G401.6 (cell line): ENCODE measurements at regions not wholly inside any gene's neighbourhood (a gene's known extent, or its start where the extent isn't known, plus 50 kb on each side); places are given as distances from the start of the nearest gene placed in this dataset.

Experiments
- FAIRE-seq: peaks from 2 replicates; lab custom pipeline; 2012; peaks lifted over from hg19 to GRCh38; lab: Jason Lieb, UNC

DNA sequence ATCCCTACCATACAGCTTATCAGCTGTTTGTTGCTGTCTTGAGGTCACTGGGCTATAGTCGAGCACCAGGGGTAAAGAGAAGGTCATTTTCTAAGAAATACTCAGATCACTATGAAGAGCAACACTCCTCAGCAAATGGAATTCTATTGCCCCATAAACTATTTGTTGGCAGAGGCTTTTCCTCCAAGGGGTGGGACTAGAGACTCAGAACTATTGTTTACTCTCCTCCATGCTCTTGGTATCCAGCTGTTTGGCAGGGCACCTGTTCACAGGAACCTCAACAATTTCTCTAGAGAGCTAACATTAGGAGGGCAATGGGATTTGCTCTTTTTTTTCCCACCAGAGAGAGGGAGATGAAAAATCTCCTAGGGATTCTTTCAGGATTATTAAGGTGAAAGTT, 249.1 kb upstream of the SPRED2 start:
- FAIRE-seq, result no peak

DNA sequence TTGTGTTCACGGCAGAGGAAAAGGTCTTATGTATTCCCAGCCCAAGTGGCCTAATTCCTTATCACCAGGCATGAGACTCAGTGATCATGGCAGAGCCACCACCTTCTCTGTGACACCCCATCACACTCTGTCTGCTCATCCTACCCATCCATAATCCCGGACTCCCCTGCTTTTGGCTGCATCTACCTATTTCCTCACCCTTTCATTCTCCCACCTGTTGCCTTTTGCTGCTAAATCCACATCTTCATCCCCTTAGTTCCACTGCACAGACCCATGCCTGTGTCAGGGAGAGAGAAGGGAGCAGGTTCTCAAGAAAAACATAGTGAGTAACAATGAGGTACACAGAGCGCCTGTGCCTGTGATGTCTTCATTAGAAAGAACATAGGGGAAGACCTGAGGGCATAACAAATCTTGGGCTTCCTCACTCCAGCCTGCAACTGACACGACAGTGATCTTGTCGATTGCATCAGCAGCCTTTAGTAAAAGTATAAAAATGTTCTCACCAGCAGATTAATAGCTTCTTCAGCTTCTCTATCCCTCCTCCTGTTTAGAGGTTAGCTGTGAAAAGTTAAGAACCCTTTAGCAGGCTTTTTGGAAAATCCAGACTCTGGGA, 246.5 kb upstream of the SPRED2 start:
- no peak for FAIRE-seq

DNA sequence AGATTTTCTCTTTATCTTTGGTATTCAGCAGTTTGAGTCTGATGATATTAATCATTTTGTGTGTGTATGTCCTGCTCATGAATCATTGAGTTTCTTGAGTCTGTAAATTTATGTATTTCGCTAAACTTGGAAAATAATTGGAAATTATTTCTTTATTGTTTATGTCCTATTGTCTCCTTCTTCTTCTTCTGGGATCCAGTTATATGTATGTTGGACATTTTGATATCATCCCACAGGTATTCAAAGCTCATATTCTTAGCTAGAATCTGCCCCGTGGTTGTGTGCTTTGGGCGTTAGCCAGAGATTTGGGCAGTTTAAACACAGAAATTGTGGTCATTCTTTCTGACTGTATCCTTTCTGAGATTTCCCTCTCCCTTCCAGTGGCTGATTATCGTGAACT, 243.0 kb upstream of the SPRED2 start:
- FAIRE-seq, result no peak

DNA sequence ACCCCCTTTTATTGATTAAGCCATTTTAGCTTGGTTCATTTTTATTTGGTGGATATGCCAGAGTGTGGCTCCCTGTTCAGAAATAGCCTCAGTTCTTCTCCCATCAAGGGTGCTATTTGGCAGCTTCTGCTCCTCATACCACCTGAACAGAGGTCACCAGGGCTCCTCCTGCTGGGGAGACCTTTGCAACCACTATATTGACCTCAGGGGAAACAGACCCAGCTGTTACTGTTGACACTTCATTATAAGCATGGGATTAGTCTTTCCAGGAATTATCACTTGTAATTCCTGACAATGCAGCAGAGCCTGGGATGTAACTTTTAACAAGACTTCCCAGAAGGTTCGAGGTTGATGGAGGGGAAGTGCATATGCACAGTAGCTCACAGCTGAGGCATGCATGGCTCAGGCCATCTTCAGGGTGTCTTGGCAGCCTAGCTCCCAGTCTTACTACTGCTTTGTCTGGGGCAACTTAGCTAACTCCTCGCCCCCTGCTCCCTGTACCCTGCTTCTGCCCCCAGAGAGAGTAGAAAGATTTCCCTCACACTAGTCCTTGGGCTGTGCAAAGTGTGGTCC, 239.4 kb upstream of the SPRED2 start:
- FAIRE-seq, result no peak

DNA sequence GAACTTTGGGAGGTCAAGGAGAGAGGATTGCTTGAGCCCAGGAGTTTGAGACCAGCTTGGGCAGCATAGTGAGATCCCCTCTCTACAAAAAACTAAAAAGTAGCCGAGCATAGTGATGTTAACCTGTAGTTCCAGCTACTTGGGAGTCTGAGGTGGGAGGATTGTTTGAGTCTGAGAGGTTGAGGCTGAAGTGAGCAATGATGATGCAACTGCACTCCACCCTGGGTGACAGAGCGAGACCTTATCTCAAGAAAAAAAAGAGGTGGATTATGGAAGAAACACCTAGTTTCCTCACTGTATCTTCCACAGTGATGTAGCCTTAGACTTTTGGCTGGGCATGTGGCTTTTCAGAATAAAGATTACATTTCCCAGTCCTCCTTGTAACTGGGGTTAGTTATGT, 237.2 kb upstream of the SPRED2 start:
- no peak for FAIRE-seq

DNA sequence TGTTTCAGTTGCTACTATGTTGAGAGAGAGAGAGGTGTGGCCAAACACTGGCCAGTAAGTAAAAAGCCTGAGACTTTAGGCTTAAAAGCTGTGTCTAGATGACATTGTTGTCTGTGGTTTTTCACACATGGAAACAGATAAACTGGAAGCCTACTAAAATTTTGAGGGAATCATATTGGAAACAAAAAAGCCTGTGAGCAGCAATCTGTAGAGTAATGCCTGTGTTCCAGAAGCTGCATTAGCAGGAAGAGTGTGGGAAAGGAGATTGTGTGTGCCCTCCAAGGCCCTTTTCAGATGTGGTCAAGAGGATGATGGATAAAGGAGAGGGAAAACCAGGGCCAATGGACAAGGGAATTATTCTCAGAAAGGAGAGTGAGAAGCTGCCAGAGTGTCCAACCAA, 236.3 kb upstream of the SPRED2 start:
- no peak for FAIRE-seq

DNA sequence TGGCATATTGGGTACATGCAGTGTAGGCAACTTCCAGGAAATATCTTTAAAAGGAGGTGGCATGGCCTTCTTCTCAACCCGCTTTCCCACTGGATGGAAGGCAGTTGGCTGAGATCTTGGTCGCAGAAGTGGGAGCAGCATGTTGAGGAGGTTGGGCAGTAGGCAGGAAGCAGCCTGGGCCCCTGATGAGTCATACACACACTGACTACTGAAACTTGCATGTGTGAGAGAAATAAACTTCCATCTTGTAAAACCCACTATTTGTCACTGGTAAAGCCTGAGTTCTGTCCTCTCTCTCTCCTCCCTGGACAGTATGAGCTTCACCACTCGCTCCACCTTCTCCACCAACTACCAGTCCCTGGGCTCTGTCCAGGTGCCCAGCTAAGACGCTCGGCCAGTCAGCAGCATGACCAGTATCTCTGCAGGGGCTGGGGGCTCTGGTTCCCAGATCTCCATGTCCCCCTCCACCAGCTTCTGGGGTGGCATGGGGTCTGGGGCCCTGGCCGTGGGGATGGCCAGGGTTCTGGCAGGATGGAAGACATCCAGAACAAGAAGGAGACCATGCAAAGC, 233.8 kb upstream of the SPRED2 start:
- no peak for FAIRE-seq

DNA sequence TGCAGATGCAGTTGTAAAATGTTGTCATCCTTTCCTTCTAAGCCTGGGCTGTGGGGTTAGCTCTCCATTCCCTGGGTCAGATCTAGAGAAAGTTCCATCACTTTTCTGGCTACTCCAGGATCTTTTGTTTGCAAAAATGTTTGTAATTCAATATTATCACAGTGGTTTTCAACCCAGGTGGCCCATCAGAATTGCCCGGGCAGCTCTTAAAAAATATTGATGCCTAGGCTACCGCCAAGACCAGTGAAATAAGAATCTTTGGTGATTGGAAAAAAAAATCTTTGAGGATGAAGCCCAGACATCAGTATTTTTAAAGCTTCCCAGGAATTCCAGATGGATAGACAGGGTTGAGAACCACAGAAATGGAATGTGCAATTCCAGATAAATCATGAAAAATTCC, 232.5 kb upstream of the SPRED2 start:
- no peak for FAIRE-seq

DNA sequence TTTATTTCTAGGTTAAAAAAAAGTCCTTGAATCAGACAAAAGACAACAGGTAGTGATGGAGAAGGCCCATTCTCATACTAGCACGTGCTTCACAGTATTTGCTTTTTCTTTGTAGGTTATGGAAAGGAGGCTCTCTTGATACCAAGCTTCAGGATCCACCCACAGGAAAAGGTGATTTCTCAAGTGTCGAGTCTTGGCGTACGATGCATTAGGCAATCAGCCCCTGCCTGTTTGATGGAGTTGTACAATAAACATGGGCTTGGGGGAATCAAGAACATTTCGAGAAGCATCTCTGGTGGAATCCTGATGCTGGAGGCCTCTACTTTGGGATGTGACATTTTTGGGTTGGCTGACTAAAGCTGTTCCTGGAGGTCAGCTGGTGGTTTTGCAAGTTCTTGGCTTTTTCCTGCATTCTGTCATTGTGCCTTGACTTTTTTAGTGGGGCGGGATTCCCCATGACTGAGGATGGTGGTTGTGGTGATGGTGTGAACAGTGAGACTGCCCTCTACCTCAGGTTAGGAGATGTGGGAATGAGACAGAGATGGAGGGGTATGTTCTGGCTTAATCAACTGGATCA, 231.5 kb upstream of the SPRED2 start:
- no peak for FAIRE-seq

DNA sequence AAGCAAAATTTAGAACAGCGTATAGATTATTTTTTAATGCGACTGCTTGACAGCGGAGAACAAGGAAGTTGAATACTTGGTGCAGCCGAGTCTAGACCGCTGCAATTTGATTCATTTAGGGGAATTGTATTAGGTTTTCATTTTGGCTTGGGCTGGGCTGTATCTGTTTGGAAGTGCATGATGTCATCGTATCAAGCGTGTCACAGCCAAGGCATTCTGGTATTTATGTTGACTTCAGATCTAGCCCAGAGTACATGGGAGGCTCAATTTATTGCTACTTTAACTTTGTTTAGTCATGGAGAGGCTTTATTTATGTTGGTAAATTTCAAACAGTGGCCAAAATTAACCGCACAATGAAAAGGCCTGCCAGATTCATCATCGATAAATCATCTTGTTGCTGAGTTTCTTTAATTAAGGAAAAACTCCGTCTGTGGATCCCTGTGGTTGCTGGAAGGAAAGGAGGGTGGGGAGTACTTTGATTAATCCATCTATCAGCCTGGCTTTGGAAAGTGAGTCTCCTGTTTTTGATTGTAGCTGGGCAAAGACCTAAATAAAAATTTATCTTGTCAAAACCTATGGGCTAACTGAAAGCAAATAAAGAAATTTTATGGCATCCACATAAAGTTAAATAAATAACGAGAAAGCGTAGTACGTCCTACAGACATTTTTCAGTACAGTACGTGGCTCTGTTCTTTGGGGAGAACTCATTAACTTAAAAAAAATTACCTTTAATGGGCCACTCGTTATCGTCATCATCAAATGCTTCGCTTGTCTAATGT, 230.4 kb upstream of the SPRED2 start:
- no peak for FAIRE-seq

DNA sequence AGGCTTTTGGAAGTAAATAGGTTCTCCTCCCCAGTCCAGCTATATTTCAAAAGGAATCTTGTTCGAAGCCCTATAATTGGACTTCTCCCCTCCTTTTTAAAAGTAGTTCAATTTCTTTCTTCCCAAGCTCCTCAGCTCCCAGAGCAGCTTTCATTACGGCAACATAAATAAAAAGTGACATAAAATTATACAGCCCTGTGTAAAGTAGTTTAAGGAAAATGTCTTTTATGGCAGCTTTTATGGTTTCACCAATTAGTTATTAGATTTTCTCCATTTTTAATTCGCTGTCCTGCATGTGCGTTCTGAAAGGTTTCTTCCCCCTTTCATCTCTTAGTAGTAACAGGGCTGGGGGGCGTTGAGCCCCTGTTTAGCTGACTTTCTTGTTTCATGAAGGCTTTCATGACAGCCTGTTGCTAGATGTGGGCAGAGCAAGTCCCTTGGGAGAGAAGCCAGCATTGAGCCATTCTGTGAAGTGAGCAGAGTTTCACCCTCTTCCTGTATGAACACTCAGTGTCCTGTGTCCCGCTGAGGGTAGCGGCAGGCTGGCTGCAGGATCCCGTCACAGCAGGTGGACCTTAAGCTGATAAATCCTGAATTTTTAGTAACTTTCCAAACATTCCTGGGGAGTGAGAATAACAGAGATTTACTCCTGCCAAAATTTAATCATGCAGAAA, 229.7 kb upstream of the SPRED2 start:
- no peak for FAIRE-seq

DNA sequence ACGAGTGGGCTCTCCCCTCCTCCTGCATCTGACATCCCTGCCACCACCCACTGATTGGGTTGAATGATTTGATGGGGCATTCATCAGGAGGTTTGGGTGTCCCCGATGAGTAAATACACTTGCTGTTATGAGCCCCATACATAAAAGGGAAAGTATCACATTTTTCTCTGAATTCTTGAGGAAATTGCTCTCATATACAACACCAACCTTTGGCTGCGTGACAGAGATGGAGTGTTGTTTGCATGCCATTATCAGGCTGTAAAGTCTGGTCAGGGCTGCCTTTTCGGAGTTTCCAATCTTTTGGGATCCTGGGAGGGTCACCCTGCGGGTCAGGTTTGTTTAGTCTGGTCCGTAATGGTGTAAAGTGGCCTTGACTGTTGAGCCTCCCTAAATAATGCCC, 227.9 kb upstream of the SPRED2 start:
- FAIRE-seq, result no peak

DNA sequence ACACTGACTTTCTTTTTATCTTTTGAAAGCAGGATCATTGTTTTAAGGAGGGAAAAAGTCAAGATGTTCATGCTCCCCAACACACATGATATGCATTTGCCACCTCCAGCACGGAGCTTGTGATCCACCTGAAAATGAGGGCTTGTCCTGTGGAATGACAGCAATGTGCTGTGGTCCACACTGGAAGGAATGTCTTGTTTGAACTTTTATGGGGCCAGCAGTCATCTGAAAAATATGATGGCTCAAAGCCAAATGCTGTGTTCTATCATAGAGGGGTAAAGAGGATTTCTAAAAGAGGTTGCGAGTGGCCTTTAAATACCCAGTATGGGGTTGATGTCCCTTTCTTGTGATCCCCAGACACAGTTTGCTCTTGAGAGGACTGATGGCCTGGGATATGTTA, 226.5 kb upstream of the SPRED2 start:
- FAIRE-seq, result no peak

DNA sequence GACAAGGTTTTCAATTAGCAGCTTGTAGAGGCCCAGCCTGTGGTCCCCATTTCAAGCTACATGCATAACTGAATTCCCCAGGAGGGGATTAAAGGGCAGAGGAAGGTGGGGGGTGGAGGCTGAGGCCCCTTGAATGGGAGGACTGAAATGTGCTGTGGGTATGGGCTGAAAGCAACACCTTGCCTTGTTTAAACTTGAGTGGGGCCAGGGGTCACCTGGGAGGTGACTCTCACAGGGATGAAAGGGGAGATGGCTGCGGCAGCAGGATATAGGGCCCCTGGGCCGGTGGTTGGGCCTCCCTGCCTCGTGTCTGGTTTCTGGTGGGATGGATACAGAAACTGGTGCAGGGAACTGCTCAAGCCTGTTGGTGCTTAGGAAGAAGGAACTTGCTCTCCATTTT, 225.9 kb upstream of the SPRED2 start:
- no peak for FAIRE-seq

DNA sequence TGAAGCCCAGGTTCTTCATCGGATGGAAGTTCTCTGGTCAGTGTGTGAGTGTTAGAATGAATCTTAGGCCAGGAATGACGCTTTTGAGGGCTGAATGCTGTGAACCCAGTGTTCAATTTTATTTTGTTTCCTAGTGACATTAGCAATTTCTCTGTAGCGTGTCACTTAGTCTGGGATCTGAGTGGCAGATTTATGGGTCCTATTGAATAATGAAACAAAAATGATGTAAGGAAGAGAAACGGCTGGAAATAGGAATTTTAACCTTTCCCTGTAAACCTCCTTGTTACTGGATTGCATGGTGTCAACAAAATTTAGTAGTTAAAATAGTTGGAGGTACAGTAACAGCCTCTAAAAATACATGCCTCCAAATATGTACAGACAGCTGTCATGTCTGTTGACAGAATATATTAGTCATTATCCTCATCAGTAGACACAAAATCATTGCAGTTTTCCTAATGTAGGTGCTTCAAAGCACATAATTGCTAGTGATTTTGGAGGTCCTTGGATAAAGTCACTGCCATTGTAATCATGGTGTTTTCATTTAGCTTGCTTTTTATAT, 223.8 kb upstream of the SPRED2 start:
- FAIRE-seq, result no peak

DNA sequence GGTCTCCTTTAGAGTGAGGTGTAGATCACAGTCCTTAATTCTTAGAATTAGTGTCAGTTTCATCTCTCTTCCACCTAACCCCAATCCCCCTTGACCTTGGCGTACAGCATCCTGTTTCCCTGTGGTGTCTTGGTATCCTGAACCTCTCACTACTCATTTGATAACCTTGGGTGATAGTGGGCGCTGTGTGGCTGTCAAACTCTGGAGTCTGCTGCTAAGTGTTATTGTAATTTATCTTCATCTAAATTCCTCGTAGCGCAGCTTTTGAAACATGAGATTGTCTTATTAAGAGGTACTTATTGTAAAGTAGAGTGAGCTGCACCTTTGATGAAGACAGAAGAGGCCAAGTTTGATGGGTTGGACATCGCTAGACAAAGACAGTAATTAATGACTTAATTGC, 222.6 kb upstream of the SPRED2 start:
- no peak for FAIRE-seq

DNA sequence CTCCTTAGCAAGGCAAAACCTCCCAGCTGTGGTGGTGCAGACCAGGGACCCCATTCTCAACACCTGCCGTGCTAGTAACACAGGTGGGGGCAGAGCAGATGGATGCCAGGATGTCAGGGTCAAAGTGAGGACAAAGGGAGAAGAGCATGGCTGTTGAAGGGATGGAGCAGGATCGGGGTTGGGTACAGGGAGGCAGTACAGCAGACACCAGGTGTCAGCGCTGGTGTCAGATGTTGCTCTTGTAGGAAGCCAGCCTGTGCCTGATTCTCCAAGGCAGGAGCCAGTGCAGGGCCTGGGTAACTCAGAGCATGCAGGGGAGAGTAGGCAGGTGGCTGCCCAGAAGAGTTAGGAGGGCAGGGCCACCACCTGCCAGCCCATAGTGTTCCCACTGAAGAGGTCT, 222.1 kb upstream of the SPRED2 start:
- FAIRE-seq, result no peak

DNA sequence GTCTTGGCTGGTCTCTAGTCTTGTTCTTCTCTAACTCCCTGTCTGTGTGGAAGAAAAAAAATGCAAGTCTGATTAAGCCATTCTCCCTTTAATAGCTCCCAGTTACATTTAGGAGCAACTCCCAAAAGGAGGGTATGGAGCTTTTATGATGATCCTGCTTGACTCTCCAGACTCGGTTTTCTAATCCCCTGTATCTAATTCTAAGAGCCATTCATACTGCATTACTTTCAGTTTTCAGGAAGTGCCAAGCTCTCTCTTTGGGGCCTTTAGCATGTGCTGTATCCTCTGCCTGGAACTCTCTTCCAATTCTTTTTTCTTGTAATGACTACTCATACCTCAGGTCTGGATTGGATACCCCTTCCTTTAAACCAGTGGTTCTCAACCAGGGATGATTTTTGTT, 219.7 kb upstream of the SPRED2 start:
- FAIRE-seq, result no peak

DNA sequence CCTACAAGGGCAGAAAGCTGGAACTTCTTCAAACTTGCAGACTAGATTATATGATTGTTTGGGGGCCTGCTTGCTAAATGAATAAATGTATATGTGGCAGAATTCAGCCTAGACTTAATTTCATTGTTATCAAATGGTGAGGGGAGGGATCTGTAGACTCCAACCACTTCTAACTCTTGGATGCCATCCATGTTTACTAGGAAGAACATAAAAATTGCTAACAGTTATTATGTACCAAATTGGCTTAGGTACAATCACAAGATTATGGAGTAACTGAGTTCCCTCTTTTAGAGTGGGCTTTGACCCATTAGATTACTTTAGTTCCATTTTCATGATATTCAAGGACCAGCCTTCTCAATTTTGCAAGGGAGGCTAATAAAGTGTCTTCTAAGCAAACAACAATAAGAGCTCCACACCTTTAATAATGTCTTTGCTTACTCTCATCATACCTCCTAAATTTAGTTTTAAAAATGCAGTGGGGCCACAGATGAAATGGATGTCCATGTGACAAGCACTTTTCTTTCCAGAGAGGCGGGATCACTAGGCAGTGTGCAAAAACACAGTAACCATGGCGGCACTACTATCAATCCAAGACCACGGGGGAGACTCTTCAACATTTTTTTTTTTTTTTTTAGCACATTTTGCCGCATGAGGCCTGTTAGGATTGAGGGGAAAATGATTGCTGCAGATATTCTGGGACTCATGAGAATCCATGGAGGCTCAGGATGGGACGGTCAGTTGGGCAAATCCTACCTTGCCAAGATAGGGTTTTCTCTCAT, 217.6 kb upstream of the SPRED2 start:
- FAIRE-seq, result no peak

DNA sequence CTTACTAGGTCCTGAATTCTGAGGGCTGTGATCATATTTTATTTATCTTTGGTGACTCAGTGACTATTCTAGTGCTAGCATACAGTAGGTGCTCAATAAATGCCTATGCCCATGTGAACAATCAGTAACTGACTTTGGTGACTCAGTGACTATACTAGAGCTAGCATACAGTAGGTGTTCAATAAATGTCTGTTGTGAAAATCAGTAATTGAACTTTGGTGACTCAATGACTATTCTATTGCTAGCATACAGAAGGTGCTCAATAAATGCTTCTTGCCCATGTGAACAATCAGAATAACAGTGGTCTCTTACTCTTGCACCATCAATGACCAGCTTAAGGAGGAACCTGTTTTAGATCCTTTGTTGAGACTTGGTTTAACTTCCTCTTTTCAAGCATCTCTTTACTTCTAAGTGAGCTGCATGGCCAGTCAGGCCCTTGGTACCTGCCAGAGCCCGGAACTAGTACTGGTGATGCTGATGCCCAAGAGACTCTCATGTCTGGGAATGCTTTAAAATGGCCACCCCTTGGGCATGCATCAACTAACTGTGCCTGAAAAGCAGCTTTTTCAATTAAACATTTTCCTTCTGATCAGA, 214.9 kb upstream of the SPRED2 start:
- FAIRE-seq, result no peak

DNA sequence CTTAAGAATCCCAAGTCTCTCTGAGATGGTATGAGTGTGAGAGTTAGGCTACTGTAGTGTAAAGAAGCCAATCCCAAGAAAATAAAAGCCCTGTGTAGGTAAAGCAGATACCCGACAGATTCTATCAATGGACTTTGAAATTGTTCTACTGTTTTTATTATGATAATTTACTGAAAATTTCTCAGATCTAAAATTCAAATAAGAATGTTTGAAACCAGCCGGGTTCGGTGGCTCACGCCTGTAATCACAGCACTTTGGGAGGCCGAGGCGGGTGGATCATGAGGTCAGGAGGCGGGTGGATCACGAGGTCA, 208.3 kb upstream of the SPRED2 start:
- FAIRE-seq, result no peak
